ENCODE measurements at regions not wholly inside any gene's neighbourhood (a gene's known extent, or its start where the extent isn't known, plus 50 kb on each side); places are given as distances from the start of the nearest gene placed in this dataset.

GRCh38 chrX:42978655-42979379 is 200.9 kb upstream of the PPP1R2C start:
- H3K9ac ChIP-seq (ENCODE audit: low read length): no peak overlapping the region
- no peak overlapping the region for H3K4me2 ChIP-seq (ENCODE audit: low read length)
- no peaks in the 10 kb centered on the region for H3K27me3 ChIP-seq (ENCODE audit: low read depth, low read length)
- H4K20me1 ChIP-seq (ENCODE audit: insufficient read depth, low read length): no peaks in the 10 kb centered on the region
- no peak overlapping the region for H2AFZ ChIP-seq (ENCODE audit: low read depth, low read length)
- peaks cover 10% of the 10 kb centered on the region for H3K36me3 ChIP-seq (replicated peaks; ENCODE audit: low read depth, low read length)
- no peaks in the 10 kb centered on the region; the same call in 1 of the 2 replicates for H3K9me3 ChIP-seq (ENCODE audit: insufficient read depth, low read length)
- H3K4me3 ChIP-seq (ENCODE audit: low read length): no peak overlapping the region
- no peaks in the 10 kb centered on the region for H3K79me2 ChIP-seq (ENCODE audit: low read length)
- no peak overlapping the region for H3K27ac ChIP-seq (ENCODE audit: low read length)
- no peak for TF ChIP-seq EZH2phosphoT487 (IDR thresholded peaks at IDR 0.05; ENCODE audit: low read depth)
- TF ChIP-seq, protein P1, sequence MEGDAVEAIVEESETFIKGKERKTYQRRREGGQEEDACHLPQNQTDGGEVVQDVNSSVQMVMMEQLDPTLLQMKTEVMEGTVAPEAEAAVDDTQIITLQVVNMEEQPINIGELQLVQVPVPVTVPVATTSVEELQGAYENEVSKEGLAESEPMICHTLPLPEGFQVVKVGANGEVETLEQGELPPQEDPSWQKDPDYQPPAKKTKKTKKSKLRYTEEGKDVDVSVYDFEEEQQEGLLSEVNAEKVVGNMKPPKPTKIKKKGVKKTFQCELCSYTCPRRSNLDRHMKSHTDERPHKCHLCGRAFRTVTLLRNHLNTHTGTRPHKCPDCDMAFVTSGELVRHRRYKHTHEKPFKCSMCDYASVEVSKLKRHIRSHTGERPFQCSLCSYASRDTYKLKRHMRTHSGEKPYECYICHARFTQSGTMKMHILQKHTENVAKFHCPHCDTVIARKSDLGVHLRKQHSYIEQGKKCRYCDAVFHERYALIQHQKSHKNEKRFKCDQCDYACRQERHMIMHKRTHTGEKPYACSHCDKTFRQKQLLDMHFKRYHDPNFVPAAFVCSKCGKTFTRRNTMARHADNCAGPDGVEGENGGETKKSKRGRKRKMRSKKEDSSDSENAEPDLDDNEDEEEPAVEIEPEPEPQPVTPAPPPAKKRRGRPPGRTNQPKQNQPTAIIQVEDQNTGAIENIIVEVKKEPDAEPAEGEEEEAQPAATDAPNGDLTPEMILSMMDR (IDR thresholded peaks at IDR 0.05; ENCODE audit: low read depth, low read length): no peak
- H3K4me1 ChIP-seq (ENCODE audit: low read length): peaks cover 13% of the 10 kb centered on the region

DNA sequence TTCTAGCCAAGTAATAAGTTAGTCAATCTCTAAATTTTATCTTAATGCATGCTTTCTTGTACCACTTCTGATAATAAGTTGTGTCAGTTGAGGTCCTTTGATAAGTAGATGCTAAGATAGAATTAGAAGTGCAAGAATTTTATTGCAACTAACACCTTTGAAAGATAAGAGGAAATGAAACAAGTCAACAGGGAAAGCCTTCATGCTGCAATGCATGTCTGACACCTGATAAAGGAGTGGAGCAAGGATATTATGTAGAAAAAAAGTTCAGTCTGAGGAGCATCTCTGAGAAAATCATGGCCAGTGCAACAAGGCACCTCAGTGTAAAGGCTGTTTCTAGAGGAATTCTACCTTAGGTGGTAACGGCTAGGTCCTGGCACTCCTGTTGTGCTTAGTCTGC is 210.7 kb upstream of the PPP1R2C start:
- Histone ChIP-seq H3K4me3 (ENCODE audit: low read length) (peak overlapping the region; percentile 20; the same call in 1 of the 2 replicates), H3K4me2 (ENCODE audit: low read length) (peak overlapping the region; percentile 41), H2AFZ (ENCODE audit: low read depth, low read length) (no peak overlapping the region), H3K27ac (ENCODE audit: low read length) (peak overlapping the region; percentile 86), H3K36me3 (replicated peaks; ENCODE audit: low read depth, low read length) (peaks cover 11% of the 10 kb centered on the region), H3K79me2 (ENCODE audit: low read length) (no peaks in the 10 kb centered on the region), H3K9ac (ENCODE audit: low read length) (peak overlapping the region; percentile 43), H3K9me3 (ENCODE audit: insufficient read depth, low read length) (no peaks in the 10 kb centered on the region), H3K27me3 (ENCODE audit: low read depth, low read length) (no peaks in the 10 kb centered on the region), H3K4me1 (ENCODE audit: low read length) (peaks cover 37% of the 10 kb centered on the region), H4K20me1 (ENCODE audit: insufficient read depth, low read length) (no peaks in the 10 kb centered on the region)
- TF ChIP-seq EZH2phosphoT487 (IDR thresholded peaks at IDR 0.05; ENCODE audit: low read depth): no peak

DNA sequence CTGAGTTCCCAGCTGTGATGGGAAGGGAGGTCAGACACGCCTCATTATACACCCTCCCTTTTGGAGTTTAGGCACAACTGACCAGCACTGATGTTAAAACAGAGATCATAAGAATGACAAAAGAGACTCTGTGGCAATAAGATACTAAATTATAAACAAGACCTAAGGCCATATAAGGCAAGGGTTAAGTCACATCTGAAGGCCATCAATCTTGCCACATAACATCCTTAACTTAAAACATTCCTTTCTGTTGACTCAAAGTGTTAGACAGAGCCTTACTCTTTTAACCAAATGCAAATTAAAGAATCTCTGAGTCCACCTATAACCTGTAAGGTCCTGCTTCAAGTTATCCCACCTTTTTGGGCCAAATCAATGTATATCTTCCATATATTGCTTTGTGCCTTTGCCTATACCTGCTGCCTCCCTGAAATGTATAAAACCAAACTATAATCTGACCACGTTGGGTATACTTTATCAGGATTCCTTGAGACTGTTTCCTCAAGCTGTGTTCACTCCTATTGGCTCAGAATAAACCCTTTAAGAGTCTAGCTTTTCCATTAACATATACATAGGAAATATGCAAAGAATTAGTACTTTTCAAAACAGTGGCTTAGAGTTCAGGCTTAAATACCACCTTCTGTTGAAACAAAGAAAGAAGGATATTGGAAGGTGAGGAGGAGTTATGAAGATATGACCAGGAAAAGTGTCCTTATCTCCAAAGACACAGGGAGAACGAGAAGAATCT is 214.4 kb upstream of the PPP1R2C start:
- Histone ChIP-seq H3K4me1 (ENCODE audit: low read length) (peaks cover 41% of the 10 kb centered on the region), H3K9ac (ENCODE audit: low read length) (no peak overlapping the region), H3K79me2 (ENCODE audit: low read length) (no peaks in the 10 kb centered on the region), H4K20me1 (ENCODE audit: insufficient read depth, low read length) (no peaks in the 10 kb centered on the region), H3K27ac (ENCODE audit: low read length) (no peak overlapping the region; the same call in 1 of the 2 replicates), H3K27me3 (ENCODE audit: low read depth, low read length) (no peaks in the 10 kb centered on the region), H3K9me3 (ENCODE audit: insufficient read depth, low read length) (no peaks in the 10 kb centered on the region), H3K36me3 (replicated peaks; ENCODE audit: low read depth, low read length) (peaks cover 5% of the 10 kb centered on the region), H3K4me2 (ENCODE audit: low read length) (no peak overlapping the region), H3K4me3 (ENCODE audit: low read length) (no peak overlapping the region), H2AFZ (ENCODE audit: low read depth, low read length) (no peak overlapping the region)
- TF ChIP-seq, protein P1 (IDR thresholded peaks at IDR 0.05; ENCODE audit: low read depth, low read length): no peak

DNA sequence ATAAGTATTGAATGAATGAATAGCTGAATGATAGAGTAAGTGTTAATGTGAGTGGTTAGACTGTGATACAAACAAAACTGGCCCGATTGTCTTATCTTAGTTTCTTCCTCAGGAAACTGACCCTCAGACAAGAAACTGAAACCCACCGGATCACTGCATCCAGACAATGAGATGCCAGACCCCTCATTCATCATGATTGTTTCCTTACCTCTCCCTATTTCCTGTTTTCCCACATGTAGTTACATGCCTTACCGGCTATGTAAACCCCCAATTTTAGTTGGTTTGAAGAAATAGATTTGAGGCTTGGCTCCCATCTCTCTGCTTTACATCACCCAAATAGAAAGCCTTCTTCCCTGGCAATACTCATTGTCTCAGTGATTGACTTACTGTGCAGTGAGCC is 218.9 kb upstream of the PPP1R2C start:
- H2AFZ ChIP-seq (ENCODE audit: low read depth, low read length): no peak overlapping the region
- H3K27me3 ChIP-seq (ENCODE audit: low read depth, low read length): no peaks in the 10 kb centered on the region
- no peaks in the 10 kb centered on the region for H3K9me3 ChIP-seq (ENCODE audit: insufficient read depth, low read length)
- no peak overlapping the region for H3K9ac ChIP-seq (ENCODE audit: low read length)
- no peaks in the 10 kb centered on the region for H3K79me2 ChIP-seq (ENCODE audit: low read length)
- no peak overlapping the region for H3K4me3 ChIP-seq (ENCODE audit: low read length)
- peaks cover 13% of the 10 kb centered on the region for H3K4me1 ChIP-seq (ENCODE audit: low read length)
- TF ChIP-seq EZH2phosphoT487 (IDR thresholded peaks at IDR 0.05; ENCODE audit: low read depth): no peak
- TF ChIP-seq, protein P1 (IDR thresholded peaks at IDR 0.05; ENCODE audit: low read depth, low read length): no peak
- H3K4me2 ChIP-seq (ENCODE audit: low read length): no peak overlapping the region
- no peaks in the 10 kb centered on the region for H4K20me1 ChIP-seq (ENCODE audit: insufficient read depth, low read length)
- peaks cover 5% of the 10 kb centered on the region for H3K36me3 ChIP-seq (replicated peaks; ENCODE audit: low read depth, low read length)
- no peak overlapping the region for H3K27ac ChIP-seq (ENCODE audit: low read length)
